GM19023 (cell line): ENCODE measurements at regions not wholly inside any gene's neighbourhood (a gene's known extent, or its start where the extent isn't known, plus 50 kb on each side); places are given as distances from the start of the nearest gene placed in this dataset.

Experiments used
- ATAC-seq: cut with Tn5 transposase; IDR thresholded peaks from one replicate; pipeline ENCODE4 v1.9.1; 2021; ENCODE audit warnings: mild to moderate bottlenecking, moderate library complexity; ENCODE audit not compliant: unreplicated experiment

DNA sequence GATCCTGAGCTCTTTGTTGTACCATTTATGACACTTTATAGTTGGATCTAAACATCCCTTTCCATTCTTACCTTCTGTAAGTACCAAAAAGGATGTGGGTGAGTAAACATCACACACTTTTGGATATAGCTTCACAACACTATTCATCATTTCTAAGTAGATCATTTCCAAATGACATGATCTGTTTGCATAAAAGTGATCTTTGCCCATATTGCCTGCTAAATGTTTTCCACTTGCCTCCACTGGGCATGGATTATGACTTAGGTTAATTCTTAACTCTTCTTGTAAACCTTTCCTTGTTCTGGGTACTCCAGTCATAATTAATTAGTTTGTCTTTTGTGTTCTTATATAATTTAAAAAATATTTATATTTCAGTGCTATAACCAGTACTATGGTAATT is 244.9 kb upstream of the AGA start:
- ATAC-seq = no peak

DNA sequence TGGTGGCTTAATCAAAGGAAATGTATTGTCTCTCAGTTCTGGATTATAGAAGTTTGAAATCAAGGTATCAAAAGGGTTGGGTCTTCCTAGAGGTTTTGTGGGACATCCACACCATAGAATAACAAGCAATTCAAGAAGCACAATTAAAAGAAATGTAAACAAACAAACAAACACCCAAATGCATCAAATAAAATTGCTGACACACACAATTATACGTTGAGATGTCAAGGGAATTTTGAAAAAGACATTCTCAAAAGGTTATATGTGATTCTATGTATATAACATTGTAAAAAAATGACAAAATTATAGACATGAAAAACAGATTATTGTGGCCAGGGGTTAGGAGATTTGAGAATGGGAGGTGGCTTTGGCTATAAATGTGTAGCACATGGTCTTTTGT is 250.7 kb upstream of the AGA start:
- ATAC-seq = no peak

DNA sequence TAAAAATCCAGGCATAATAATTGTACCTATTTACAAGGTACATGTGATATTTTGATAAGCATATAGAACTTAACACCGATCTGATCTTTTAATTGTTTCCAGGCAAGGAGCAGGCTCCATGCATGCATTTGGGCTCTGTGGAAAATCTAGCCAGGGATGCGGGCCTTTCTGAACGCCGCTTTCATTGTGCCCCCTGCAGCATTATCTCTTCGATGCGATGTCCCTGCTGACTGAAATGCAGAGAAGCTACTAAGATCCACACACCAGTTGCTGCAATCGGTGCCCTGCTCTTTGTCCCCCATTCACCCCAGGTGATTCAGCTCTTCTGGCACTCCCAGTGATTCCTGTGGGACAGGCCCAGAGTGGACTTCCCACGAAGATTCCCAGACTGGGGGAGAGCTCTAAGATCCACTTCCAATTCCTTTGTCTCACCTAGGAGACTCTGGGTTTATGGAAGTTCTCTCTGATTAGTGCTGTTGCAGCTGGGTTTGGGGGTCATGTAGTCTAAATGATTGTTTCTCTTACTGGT is 254.3 kb upstream of the AGA start:
- no peak for ATAC-seq

DNA sequence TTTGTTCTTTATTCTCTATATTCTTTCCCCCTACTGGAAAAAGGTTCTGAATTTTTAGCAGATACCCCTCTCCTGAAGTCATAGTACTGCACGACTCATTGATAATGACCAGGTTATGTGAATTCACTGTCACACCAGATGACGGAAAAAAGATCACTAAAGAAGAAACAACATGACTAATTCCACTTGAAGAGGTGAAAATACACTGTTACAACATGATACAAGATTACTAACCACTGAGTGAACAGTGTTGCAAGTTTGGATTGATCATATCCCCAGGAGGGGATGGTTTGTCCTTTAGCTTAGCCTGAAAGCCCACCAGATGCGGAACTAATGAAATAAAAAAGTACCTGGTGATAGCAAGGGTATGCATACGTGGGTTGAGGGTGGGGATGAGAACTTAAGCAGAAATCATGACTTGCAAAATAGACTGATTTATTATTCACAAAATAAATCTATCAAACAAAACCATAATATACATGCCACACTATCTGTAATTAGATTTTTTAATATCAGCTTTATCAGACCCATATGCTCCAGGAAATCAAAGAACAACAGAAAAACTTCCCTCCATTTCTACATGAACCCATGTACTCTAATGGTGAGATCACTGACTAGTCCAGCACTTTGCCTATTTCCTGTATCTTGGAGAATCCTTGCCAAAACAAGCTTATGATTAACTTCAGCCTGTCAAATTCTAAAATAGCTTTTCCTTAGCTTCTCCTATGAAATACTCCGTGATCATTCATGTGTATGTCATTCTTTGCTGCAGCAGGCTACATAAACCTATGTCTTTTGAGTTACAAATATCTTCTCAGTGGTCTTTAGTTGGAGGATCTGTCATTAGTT is 257.4 kb upstream of the AGA start:
- no peak for ATAC-seq

DNA sequence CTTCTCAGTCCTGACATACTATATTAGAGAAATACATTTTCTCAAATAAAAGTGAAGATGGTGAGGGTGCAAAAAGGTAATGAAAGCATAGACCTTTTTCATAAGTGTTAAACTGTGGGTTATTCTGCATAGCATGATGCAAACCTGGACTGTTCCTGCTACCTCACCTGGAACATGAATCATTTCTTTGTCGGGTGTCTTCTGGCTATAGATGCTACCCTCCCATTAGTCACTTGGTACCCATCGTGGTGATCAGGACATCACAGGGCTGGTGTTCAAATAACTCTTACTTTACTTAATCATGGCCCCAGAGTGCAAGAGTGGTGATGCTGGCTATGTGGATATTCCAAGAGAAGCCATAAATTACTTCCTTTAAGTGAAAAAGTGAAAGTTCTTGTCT is 264.7 kb upstream of the AGA start:
- ATAC-seq = no peak

DNA sequence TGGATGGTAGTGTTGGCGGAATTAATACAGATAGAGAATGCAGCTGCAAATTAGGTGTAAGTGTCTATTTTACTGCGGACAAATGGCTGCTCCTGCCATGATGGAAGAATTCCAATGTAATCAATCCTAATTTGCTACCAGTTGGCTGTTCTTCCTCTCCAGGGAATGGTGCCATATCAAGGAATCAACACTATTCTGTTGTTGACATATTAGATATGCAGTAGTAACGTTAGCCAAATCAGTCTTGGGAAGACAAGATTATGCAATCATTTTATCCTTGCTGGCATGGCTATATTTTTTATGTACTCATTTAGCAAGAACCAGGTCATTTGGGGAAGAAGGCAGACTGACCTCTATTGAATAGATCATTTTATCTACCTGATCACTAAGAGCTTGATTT is 271.2 kb upstream of the AGA start:
- no peak for ATAC-seq

DNA sequence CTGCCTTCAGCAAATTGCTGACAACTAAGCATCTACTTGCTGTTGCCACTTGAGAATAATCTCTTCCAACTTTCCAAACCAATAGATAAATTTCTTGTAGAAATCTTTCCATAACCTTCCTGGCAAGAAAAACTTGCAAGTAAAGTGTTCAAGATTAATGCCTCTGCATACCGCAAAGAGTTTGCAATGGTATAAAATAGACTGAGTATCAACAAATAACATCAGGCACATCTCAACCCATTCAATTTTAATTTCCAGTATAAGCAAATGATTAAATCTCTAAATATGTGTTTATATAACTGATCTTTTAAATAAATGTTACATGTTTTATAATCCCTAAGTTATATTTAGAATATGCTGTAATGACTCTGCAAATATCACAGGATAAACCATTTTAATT is 275.2 kb upstream of the AGA start:
- no peak for ATAC-seq

DNA sequence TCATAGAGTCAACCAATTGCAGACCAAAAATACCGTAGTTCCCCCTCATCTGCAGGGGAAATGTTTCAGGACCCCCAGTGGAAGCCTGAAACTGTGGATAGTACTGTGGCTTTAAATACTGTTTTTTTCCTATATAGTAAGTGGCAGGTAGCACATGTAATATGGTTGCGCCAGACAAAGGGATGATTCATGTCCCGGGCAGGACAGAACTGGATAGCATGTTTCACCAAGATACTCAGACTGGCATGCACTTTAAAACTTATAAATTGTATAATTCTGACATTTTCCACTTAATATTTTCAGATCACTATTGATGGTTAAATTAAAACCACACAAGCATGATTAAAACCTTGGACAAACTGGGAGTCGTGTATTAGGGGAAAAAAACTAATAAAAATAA is 276.3 kb upstream of the AGA start:
- ATAC-seq = no peak

DNA sequence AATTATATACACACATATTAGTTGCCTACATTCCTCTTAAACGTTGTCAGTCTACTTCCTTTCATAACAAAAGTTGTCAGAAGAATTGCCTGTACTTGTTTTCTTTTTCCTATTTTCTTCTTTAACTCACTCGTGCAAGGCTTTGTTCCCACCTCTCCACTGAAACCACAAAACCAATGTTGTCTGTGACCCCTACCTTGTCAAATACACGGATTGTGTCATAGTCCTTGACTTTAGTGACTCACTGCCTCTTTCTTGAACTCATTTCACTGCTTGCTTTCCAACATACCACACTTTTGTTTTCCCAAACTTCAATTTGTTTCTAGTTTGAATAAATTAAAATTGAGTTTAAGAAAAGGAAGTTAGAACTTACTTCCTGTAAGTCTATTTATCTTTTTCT is 283.9 kb upstream of the AGA start:
- no peak for ATAC-seq

DNA sequence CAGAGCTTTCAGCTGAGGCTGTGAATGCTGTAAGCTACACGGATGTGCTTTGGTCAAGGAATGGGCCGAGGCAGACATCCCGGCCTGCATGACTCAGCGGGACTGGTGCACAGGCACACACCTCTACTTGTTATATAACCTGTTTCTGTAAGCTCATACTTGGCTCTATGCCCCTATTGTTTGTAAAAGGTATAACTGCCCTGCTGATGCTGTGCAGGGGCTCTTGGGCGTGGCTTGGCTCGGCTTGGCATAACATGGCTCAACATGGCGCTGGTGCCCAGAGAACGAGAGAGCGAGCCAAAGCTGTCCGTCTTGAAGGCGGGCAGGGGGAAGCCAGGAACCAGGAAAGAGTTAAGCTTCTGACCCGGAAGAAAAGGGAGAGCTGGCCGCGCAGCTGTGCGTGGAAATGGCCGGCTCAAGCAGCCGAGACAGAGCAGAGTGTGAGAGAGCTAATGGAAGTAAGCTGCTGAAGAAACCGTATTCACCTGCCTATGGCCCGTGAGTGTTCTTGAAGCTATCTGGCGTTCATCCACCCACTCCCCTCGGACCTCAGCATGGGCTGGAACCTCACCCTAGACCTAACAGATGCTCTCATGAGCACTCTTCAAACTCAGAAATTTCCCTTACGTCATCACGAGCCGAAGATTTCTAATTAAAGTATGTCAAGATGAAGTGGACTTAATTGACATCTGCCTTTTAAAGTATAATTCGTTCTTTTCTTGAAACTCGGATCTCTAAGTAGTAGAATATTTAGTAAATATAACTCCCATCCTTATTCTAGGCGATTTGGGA is 286.3 kb upstream of the AGA start:
- no peak for ATAC-seq

DNA sequence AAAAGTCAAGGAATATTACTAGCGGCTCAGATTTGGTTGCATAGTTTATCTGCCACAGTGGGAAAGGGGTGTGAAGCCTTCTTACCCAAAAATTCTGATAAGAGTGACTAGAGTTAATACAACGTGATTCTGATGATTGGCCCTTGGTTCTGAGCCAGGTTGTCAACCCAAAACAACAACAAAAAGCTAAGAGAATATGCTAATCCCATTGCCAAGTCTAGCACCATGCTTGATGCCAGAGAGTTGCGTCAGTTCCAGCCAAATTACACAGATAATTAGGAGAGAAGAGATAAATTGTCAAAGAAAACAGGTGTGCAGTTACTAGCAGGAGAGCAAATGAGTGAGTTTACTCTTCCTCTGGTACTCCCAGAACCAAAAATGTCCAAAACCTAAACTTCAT is 287.4 kb upstream of the AGA start:
- no peak for ATAC-seq

DNA sequence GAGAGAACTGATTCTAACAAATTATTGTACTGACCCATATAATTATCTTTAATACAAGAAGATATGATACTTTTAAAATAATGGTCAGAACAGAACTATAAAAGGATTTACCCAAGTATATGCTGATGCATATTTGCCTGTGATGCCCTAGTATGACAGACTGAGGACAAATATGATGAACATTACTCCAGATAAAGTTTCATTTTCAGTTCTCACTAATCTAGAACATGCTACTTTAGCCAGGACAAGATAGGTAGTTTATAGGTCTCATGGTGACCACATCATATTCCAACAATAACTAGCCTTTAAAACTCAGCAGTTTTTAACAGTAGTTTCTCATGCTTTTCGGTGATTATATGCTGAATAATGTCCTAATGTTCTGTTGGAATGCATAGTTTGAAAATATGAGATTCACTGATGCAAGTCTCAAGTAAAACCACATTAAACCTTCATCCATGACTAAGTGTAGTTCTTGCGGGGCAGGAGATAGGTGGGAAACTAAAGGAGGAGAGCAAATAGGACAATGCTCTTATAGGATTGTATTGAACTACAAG is 295.2 kb upstream of the AGA start:
- ATAC-seq = no peak

DNA sequence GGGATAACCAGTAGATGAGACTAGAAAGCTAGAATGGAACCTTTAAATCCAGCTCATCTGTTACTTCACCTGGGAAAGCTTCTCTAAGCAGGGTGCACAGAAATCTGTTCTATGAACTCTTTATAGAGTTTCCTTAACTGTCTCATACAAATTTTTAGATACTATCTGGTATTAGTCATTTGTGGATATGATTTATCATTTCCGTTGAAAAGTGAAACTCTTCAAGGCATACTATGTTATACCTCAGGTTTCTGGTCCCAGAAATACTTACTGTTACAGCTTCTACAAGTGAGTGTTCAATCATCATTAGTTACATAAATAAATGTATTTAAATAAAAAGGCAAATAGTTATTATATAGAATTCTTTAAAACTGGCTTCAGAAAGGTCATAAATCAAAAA is 298.3 kb upstream of the AGA start:
- ATAC-seq = no peak

DNA sequence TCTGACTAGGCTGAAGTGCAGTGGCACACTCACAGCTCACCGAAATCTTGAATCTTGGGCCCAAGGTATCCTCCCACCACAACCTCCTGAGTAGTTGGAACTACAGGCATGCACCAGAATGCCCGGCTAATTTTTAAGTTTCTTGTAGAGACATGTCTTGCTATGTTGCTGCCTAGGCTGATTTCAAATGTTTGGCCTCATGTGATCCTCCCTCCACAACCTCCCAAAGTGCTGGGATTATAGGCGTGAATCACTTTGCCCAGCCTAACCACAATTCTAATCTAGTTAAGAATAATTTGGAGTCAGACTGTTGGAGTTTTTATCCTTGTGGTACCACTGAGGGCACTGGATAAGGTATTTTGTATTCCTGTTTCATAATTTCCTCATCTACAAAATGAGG is 317.5 kb upstream of the AGA start:
- ATAC-seq = no peak

DNA sequence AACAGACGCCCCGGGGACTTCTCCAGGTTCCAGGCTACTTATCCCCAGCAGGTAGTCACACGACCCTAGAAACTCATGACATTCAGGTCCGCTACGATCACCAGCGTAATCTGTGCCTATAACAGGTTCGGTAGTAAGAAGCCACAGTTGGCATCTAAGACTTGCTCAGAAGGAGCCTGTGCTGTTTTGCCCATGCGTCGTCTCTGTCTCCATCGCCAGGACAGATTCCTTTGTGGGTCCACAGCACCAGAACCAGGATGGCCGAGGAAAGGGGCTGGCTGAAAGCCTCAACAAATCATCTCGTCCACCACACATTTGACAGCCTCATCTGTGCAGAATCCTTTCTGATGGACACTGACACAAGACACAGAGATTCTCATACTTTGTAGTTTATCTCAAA is 319.5 kb upstream of the AGA start:
- ATAC-seq = no peak

DNA sequence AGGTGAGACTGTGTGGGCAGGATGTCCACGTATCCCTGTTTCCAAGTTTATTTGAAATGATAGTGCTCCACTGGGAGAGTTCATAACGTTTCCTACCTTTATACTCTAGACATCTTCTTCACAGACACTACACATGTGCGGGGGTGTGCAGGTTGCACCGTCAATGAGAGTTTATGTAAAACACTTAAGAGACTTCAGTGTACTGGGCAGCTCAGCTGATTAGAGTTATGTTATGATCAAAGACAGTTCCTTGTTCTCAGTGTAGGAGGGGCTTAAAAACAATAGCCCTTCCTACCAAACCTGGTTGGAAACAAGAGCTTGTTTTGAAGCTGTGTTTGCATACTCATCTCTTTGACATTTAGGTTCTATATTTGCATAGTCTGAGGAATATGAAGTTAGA is 326.9 kb upstream of the AGA start:
- no peak for ATAC-seq

DNA sequence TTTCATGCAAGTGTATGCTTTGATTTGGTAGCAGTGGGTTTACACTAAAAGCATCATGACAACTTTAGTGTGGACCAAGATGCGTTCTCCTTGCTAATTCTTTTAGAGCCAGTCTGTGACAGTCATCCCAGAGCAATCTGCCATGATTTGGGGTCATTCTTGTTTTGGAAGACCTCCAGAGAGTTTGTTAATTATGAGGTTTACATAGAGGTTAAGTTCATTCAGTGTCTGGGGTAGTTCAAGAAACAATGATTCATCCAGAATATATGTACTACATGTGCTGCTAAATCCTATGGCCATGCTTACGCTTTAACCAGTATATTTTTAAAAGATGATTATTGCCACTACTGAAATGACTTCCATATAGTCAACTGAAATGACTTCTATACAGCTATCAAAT is 328.5 kb upstream of the AGA start:
- no peak for ATAC-seq

DNA sequence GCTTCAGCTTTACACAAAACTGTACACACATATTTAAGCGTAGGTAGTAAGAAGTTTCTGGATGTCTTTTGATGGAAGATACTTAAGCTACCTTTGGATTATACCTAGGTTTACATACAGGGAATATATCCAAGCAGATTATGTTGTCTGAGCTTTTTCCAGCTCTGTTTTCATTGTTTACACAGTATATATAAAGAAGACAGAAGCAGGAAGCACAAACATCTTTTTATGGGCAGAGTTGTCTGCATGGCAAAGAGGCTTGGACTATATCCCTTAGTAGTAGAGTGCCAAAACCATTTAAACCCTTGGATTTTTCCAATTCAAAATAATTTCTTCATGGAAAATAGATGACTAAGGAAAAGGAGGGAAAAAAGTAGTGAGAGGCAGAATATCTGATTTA is 329.4 kb upstream of the AGA start:
- no peak for ATAC-seq

DNA sequence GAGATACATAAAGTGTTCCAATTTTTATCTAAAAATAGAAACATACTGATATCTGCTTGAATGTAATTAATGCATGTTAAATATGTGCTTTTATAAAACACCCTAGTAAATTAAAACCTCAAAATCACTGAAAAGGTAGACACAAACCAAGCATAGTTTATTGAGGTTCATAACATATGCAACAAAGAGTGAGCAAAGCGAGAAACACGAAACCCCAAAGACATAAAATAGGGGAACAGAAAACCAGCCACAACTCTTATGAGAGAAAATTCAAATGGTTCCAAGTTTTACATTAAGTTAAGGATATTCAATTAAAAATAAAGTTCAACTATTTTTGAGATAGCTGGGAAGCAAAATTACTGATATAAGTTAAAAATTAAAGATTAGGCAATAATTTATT is 336.4 kb upstream of the AGA start:
- ATAC-seq = no peak

DNA sequence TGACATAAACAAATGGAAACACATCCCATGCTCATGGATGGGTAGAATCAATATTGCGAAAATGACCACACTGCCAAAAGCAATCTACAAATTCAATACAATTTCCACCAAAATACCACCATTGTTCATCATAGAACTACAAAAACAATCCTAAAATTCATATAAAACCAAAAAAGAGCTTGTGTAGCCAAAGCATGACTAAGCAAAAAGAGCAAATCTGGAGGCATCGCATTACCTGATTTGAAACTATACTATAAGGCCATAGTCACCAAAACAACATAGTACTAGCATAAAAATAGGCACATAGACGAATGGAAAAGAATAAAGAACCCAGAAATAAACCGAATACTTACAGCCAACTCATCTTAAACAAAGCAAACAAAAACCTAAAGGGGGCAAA is 342.8 kb upstream of the AGA start:
- no peak for ATAC-seq

DNA sequence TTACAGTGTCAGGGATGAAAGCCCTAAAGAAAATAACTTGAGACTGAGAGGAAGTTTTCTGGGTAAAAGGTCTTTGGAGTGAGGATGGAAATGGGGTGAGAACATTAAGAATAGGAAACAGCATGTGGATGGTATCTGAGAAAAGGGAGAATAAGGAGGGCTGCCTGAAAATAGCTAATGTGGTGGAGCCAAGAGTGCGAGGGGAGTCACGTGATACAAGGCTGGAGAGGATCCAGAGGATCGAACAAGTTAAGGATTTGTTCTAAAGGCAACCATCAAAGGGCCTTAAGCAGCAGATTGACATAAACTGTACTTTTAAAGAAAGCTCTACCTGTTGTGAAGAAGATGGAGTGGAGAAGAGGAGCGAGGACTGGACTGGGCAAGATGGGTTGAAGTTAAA is 347.4 kb upstream of the AGA start:
- ATAC-seq = no peak

DNA sequence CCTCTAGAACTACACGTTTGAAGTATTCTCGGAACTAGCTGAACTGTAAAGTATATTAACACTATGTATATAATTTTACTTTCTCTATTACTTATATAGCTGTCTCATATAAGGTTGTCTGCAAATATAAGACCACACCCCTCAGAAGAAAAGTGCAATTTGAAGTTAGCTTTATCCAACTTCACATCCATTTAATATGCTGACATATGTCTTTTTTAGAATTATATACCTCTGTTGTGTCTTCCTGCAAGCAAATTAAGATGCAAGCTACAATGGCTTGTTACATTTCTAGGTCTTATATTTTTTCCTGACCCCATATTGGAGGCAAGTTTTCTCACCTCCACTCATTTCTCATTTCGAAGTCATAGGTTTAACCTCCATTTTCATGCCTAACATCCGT is 349.0 kb upstream of the AGA start:
- ATAC-seq = no peak
